GM13976 (cell line): ENCODE measurements at regions not wholly inside any gene's neighbourhood (a gene's known extent, or its start where the extent isn't known, plus 50 kb on each side); places are given as distances from the start of the nearest gene placed in this dataset.

Experiments used
- DNase-seq: peaks from one replicate; pipeline ENCODE4 v3.0.0; 2012; ENCODE audit warnings: low spot score
- CTCF ChIP-seq: IDR thresholded peaks from 2 replicates; pipeline ENCODE4 v1.5.1; 2012; ENCODE audit warnings: borderline replicate concordance, mild to moderate bottlenecking; ENCODE audit not compliant: insufficient read depth; ENCODE audit errors: extremely low read depth, missing control alignments, control extremely low read depth
- in situ Hi-C: fragments of 300-500 bp; cut with MboI; formaldehyde crosslinking; loops from one replicate; pipeline ENCODE4 v1.12.0; 2022; ENCODE audit warnings: low sequenced_read_pairs, mixed read lengths, inconsistent platforms; ENCODE audit not compliant: unreplicated experiment

- no peak for DNase-seq
- in situ Hi-C loops = no loop called here
- TF ChIP-seq CTCF = no peak
Measured at GRCh38 chr6:113565306-113565705, 291.8 kb upstream of the MARCKS start.

DNA sequence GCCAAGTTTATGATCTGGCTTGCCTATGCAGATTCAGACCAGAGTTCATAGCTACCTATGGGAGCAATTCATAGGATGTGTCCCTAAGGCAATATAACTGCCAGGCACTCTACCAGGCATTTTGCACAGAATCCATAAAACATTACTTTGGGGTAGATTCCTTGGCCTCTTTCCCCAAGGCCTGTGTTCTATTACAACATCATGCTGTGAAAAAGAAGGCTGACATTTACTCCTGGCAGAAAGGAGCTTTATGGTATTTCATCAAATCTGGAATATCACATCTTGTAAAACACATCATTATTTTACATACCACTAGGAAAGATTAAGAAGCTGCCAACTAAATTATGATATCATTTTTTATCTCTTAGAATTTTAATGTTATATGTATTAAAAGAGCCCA is 287.0 kb upstream of the MARCKS start:
- no peak for DNase-seq
- TF ChIP-seq CTCF = no peak
- in situ Hi-C loops = no loop called here

DNA sequence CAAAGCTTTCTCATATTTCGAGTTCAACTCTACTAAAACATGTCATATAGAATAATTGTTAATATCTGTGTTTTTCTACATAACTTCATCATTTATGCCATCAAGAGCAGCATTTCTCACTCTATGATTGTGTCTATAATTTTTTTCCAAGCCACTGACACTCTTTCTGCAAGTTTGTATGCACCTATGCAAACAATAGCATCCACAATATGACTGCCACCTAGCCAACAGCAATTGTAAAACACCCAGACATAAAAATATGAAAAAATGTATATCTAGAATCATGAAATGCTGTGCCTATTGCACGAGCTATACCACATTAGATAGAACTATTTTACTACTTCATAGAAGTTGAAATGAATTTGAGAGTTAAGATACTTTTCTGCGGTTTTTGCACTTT is 286.5 kb upstream of the MARCKS start:
- in situ Hi-C loops = no loop called here
- no peak for DNase-seq
- no peak for TF ChIP-seq CTCF

DNA sequence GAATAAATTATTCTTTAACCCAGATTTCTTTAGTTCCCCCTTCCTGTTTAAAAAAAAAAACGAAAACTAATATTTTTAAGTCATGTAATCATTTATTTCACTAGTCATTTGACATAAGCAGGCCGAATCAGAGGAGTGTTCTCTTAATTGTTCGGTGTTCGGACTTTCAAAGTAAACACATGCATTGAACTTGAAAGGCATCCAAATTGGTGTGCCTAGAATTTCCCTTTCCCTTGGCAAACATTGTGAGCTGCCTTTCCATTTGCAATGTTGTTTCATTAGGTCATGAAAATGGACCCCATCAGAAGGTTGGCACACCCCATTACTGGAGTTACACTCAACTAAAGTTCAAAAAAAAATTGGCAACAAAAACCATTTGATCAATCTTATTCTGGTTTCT is 283.0 kb upstream of the MARCKS start:
- DNase-seq = no peak
- in situ Hi-C loops = no loop called here
- TF ChIP-seq CTCF = no peak

DNA sequence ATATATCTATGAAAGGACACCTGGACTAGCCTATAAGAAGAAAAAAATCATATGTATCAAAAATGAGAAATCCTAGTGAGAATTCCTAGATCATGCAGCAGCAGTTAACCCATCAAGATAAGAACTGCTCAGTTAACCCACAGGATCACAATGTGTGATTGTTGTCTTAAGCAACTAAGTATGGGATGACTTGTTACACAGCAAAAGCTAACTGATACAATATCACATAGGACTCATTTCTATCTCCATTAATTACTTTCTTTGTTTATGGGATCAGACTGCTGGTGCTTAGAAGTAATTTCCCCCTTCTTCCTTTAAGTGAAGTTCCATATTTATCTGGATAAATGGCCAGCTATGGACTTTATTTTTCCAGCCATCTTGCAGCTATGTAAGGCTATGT is 280.8 kb upstream of the MARCKS start:
- no peak for TF ChIP-seq CTCF
- in situ Hi-C loops = no loop called here
- DNase-seq = no peak

GRCh38 chr6:113578691-113579090 is 278.5 kb upstream of the MARCKS start:
- TF ChIP-seq CTCF = no peak
- in situ Hi-C loops = no loop called here
- no peak for DNase-seq

- in situ Hi-C loops = no loop called here
- no peak for DNase-seq
- TF ChIP-seq CTCF = no peak
Measured at GRCh38 chr6:113584767-113585166, 272.4 kb upstream of the MARCKS start.
